Stomach (tissue), 8 donors: ENCODE measurements at regions not wholly inside any gene's neighbourhood (a gene's known extent, or its start where the extent isn't known, plus 50 kb on each side); places are given as distances from the start of the nearest gene placed in this dataset.
"Not testable (repeated sequence)": the region's sequence is repeated elsewhere in the genome, so short reads cannot be mapped to it uniquely, and the experiment has no call there.

Experiments
- DNase-seq, 2 donors: peaks; one replicate each; pipeline versions ENCODE4 v3.0.0 to v3.0.0-alpha.2; 2013 to 2019
- H3K27ac ChIP-seq, 5 donors: fragments of 200-600 bp in 4 of 5; sonication (generic) in 4 of 5; one replicate each; pipeline ENCODE4 v1.5.1; 2013 to 2019; ENCODE audit warnings: mild to moderate bottlenecking in 1 of 5, moderate library complexity in 1 of 5
- H3K27me3 ChIP-seq, 3 donors: fragments of 200-600 bp; sonication (generic); one replicate each; pipeline ENCODE4 v1.5.1; 2017 to 2019; ENCODE audit warnings: mixed run types in 1 of 3
- H3K36me3 ChIP-seq, 4 donors: fragments of 200-600 bp; sonication (generic); 1 replicate in 3 of 4; 2 replicates in 1 of 4; pipeline ENCODE4 v1.5.1; 2016 to 2019
- H3K4me1 ChIP-seq, 4 donors: fragments of 200-600 bp; sonication (generic); one replicate each; pipeline ENCODE4 v1.5.1; 2016 to 2019
- H3K4me3 ChIP-seq, 4 donors: fragments of 200-600 bp; sonication (generic) in 3 of 4; one replicate each; pipeline ENCODE4 v1.5.1; 2016 to 2019; ENCODE audit warnings: mild to moderate bottlenecking in 1 of 4
- H3K9me3 ChIP-seq, 4 donors: fragments of 200-600 bp; sonication (generic); one replicate each; pipeline ENCODE4 v1.5.1; 2016 to 2019
- EP300 ChIP-seq: sonication (generic); formaldehyde crosslinking; IDR thresholded peaks from one replicate; pipeline ENCODE4 v1.6.1; 2017; ENCODE audit warnings: antibody characterized with exemption
- POLR2A ChIP-seq, 4 donors: fragments of 450-650 bp; IDR thresholded peaks; one replicate each; pipeline ENCODE4 v1.6.1; 2016; ENCODE audit warnings: antibody characterized with exemption in 4 of 4, control low read depth in 2 of 4, mild to moderate bottlenecking in 1 of 4, moderate library complexity in 1 of 4
- POLR2AphosphoS5 ChIP-seq, 3 donors: sonication (generic); formaldehyde crosslinking; IDR thresholded peaks; one replicate each; pipeline ENCODE4 v1.6.1; 2016; ENCODE audit warnings: antibody characterized with exemption in 3 of 3
- WGBS, 5 donors: extraction: QIAGEN DNeasy Blood & Tissue Kit in 3 of 5; methylation state at CpG; one replicate each; pipeline versions ENCODE4 v1.1.5 to v1.1.7; 2013 to 2018; 5-methylcytosine and 5-hydroxymethylcytosine counted together
- intact Hi-C: fragments of 100-400 bp; cut with DNase I; formaldehyde crosslinking; loops from one replicate; pipeline ENCODE4 v1.15.1; 2023; ENCODE audit warnings: low total_unique reads
- TF ChIP-seq, protein P1 (sequence below), 7 experiments: fragments of 450-650 bp in 4 of 7; fragments of 200-600 bp in 3 of 7; sonication (generic) in 3 of 7; IDR thresholded peaks; one replicate each; pipeline ENCODE4 v1.5.1; 2016 to 2019; ENCODE audit warnings: antibody characterized with exemption in 7 of 7, control low read depth in 2 of 7, mild to moderate bottlenecking in 1 of 7
- donor health status: healthy with polysubstance abuse.
- donor health status: Bipolar disorder and iron deficiency.
- donor health status: healthy.

- intact Hi-C loops: no loop called here
- 76 to 89% (median 87%) methylated on average over 2 of the region's 2 CpGs for WGBS, 5 donors
Measured at GRCh38 chr3:145906755-145907154, 254.2 kb downstream of the PLOD2 start.

GRCh38 chr3:145911016-145911415 lies 250.0 kb downstream of the PLOD2 start:
- Histone ChIP-seq H3K27me3 (no peaks in the 10 kb centered on the region), H3K36me3 (no peaks in the 10 kb centered on the region), H3K27ac (no peak overlapping the region), H3K4me1 (no peaks in the 10 kb centered on the region), H3K4me3 (no peak overlapping the region), H3K9me3 (no peaks in the 10 kb centered on the region)
- WGBS, 5 donors: 62 to 84% (median 67%) methylated on average over 2 of the region's 2 CpGs
- intact Hi-C loops: no loop called here
- DNase-seq: no peak
- TF ChIP-seq POLR2AphosphoS5 (IDR thresholded peaks at IDR 0.05): no peak
- TF ChIP-seq EP300: no peak
- TF ChIP-seq, protein P1, sequence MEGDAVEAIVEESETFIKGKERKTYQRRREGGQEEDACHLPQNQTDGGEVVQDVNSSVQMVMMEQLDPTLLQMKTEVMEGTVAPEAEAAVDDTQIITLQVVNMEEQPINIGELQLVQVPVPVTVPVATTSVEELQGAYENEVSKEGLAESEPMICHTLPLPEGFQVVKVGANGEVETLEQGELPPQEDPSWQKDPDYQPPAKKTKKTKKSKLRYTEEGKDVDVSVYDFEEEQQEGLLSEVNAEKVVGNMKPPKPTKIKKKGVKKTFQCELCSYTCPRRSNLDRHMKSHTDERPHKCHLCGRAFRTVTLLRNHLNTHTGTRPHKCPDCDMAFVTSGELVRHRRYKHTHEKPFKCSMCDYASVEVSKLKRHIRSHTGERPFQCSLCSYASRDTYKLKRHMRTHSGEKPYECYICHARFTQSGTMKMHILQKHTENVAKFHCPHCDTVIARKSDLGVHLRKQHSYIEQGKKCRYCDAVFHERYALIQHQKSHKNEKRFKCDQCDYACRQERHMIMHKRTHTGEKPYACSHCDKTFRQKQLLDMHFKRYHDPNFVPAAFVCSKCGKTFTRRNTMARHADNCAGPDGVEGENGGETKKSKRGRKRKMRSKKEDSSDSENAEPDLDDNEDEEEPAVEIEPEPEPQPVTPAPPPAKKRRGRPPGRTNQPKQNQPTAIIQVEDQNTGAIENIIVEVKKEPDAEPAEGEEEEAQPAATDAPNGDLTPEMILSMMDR (IDR thresholded peaks at IDR 0.05): no peak
- TF ChIP-seq POLR2A (IDR thresholded peaks at IDR 0.05): no peak

More at GRCh38 chr3:145906755-145907154, 254.2 kb downstream of the PLOD2 start:
- Histone ChIP-seq H3K9me3 (no peaks in the 10 kb centered on the region), H3K27me3 (no peaks in the 10 kb centered on the region), H3K27ac (no peak overlapping the region), H3K4me3 (no peak overlapping the region), H3K4me1 (no peaks in the 10 kb centered on the region), H3K36me3 (no peaks in the 10 kb centered on the region)
- TF ChIP-seq POLR2A (IDR thresholded peaks at IDR 0.05) (no peak), EP300 (no peak), POLR2AphosphoS5 (IDR thresholded peaks at IDR 0.05) (no peak)
- TF ChIP-seq, protein P1 (IDR thresholded peaks at IDR 0.05): no peak
- DNase-seq: peak in 1 of 2 donors; percentile 12

DNA sequence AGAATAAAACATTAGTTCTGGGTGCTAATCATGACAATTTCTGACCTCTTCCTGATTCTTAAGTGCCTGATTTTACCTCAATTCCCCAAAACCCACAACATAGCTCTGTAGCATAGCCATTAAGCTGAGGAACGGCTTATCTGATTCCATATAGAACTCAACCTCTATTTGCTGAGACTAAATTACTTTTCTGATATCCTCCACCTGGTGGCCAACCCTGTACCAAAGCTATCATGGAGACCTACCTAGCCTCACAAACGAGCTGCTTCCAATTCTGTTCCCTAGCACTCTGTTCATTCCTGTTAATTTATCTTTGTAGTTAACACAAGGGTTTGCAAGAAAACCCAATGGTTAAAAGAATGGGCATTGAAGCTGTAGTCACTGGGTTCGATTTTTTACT lies 245.2 kb downstream of the PLOD2 start:
- Histone ChIP-seq H3K27ac (no peak overlapping the region), H3K4me1 (no peaks in the 10 kb centered on the region), H3K9me3 (no peaks in the 10 kb centered on the region), H3K27me3 (no peaks in the 10 kb centered on the region), H3K4me3 (no peak overlapping the region), H3K36me3 (no peaks in the 10 kb centered on the region)
- intact Hi-C loops: no loop called here
- DNase-seq: no peak
- 54 to 72% (median 65%) methylated on average over 3 of the region's 3 CpGs for WGBS, 5 donors
- TF ChIP-seq, protein P1 (IDR thresholded peaks at IDR 0.05): no peak
- no peak for TF ChIP-seq POLR2AphosphoS5 (IDR thresholded peaks at IDR 0.05)
- TF ChIP-seq EP300: no peak
- no peak for TF ChIP-seq POLR2A (IDR thresholded peaks at IDR 0.05)

- H3K27me3 ChIP-seq, intact Hi-C loops, H3K9me3 ChIP-seq, H3K4me1 ChIP-seq, H3K4me3 ChIP-seq, DNase-seq, H3K36me3 ChIP-seq, H3K27ac ChIP-seq: not testable (repeated sequence)
- 85 to 95% (median 92%) methylated on average over 8 to 19 of the region's 21 CpGs for WGBS, 5 donors
Measured at GRCh38 chr3:145927736-145928135, 233.2 kb downstream of the PLOD2 start.

- intact Hi-C loops: no loop called here
- Histone ChIP-seq H3K4me1 (no peaks in the 10 kb centered on the region), H3K27ac (no peak overlapping the region), H3K9me3 (no peaks in the 10 kb centered on the region), H3K27me3 (no peaks in the 10 kb centered on the region), H3K36me3 (no peaks in the 10 kb centered on the region), H3K4me3 (no peak overlapping the region)
- 83 to 94% (median 91%) methylated on average over 6 of the region's 6 CpGs for WGBS, 5 donors
- TF ChIP-seq EP300: no peak
- TF ChIP-seq, protein P1 (IDR thresholded peaks at IDR 0.05): no peak
- TF ChIP-seq POLR2AphosphoS5 (IDR thresholded peaks at IDR 0.05): no peak
- TF ChIP-seq POLR2A (IDR thresholded peaks at IDR 0.05): no peak
- no peak for DNase-seq
Measured at GRCh38 chr3:145936971-145937370, 224.0 kb downstream of the PLOD2 start.
